Calu3 (cell line): ENCODE measurements at regions not wholly inside any gene's neighbourhood (a gene's known extent, or its start where the extent isn't known, plus 50 kb on each side); places are given as distances from the start of the nearest gene placed in this dataset.

Experiments used
- BruUV-seq: library from RNA; stranded (reverse); fragments of 400-500 nt; replicated peaks from 2 replicates; lab custom pipeline; 2021; lab: Mats Ljungman, UMichigan
- CTCF ChIA-PET: fragments of 300-600 bp; sonication (Branson Sonifier 250); formaldehyde crosslinking; loops from one replicate; lab custom pipeline; 2022; ENCODE audit warnings: antibody characterized with exemption; lab: Charles Lee
- DNase-seq: peaks from one replicate; pipeline ENCODE4 v3.0.0; 2022
- H3K27ac Mint-ChIP-seq: one replicate; pipeline ENCODE4 v1.8.0; 2022; ENCODE audit warnings: mixed read lengths; ENCODE audit not compliant: unreplicated experiment
- H3K27me3 Mint-ChIP-seq: one replicate; pipeline ENCODE4 v1.8.0; 2022; ENCODE audit warnings: mixed read lengths; ENCODE audit not compliant: unreplicated experiment
- H3K36me3 Mint-ChIP-seq: one replicate; pipeline ENCODE4 v1.8.0; 2022; ENCODE audit warnings: mild to moderate bottlenecking, moderate library complexity, mixed read lengths; ENCODE audit not compliant: insufficient read depth, unreplicated experiment
- H3K4me1 Mint-ChIP-seq: one replicate; pipeline ENCODE4 v1.8.0; 2022; ENCODE audit warnings: mild to moderate bottlenecking, low read depth, mixed read lengths; ENCODE audit not compliant: unreplicated experiment
- H3K4me3 Mint-ChIP-seq: one replicate; pipeline ENCODE4 v1.8.0; 2022; ENCODE audit warnings: mild to moderate bottlenecking, low read depth, moderate library complexity, mixed read lengths; ENCODE audit not compliant: unreplicated experiment
- H3K9me3 Mint-ChIP-seq: one replicate; pipeline ENCODE4 v1.8.0; 2022; ENCODE audit warnings: low read depth, mixed read lengths; ENCODE audit not compliant: unreplicated experiment
- CTCF ChIP-seq: fragments of 200-600 bp; IDR thresholded peaks from one replicate; pipeline ENCODE4 v1.8.0; 2022; ENCODE audit warnings: antibody characterized with exemption; ENCODE audit not compliant: unreplicated experiment
- intact Hi-C: fragments of 100-400 bp; cut with micrococcal nuclease; formaldehyde crosslinking; loops from one replicate; pipeline ENCODE4 v1.10.0; 2022; ENCODE audit not compliant: unreplicated experiment

- no peak for TF ChIP-seq CTCF
- Mint-ChIP-seq H3K27me3 (no peaks in the 10 kb centered on the region), H3K9me3 (no peaks in the 10 kb centered on the region), H3K4me1 (no peaks in the 10 kb centered on the region), H3K4me3 (no peak overlapping the region), H3K36me3 (no peaks in the 10 kb centered on the region), H3K27ac (no peak overlapping the region)
- CTCF ChIA-PET = no interaction called here
- no TSS peak for BruUV-seq
- no peak for DNase-seq
- intact Hi-C loops = no loop called here
Observed at GRCh38 chr6:55667341-55667740, 88.3 kb upstream of the HMGCLL1 start.

DNA sequence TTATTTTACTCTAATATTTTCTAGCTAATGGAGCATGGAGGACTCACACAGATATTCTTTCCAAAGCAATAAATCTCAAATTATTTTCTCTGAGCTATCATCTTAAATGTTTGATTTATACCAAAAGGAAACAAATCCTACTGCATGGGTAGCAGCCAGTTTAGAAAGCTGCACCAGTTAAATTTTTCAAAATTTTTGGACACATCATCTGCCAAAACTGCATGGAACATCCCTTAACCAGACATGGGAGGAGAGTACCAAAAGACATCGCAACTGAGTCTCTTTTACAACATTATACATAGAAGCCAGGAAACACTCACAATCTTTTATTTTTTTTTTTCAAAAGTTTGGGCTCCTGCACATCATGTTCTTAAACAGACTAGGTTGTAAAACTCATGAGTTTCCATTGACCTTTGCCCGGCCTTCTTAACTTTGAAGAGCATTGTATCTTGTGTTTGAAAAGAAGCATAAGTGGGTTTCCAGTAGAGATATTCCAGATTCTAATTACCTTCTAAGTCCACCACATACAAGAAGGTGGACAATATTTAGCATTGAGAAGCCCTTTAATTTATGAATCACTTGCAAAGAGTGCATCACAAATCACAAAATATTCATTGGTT, 87.7 kb upstream of the HMGCLL1 start:
- Mint-ChIP-seq H3K4me3 (no peak overlapping the region), H3K27me3 (no peaks in the 10 kb centered on the region), H3K27ac (no peak overlapping the region), H3K36me3 (no peaks in the 10 kb centered on the region), H3K4me1 (no peaks in the 10 kb centered on the region), H3K9me3 (no peaks in the 10 kb centered on the region)
- no TSS peak for BruUV-seq
- CTCF ChIA-PET = no interaction called here
- intact Hi-C loops = no loop called here
- no peak for DNase-seq
- no peak for TF ChIP-seq CTCF

GRCh38 chr6:55666037-55666436, 87.0 kb upstream of the HMGCLL1 start:
- no peaks in the 10 kb centered on the region for H3K27me3 Mint-ChIP-seq
- intact Hi-C loops = no loop called here
- H3K36me3 Mint-ChIP-seq = no peaks in the 10 kb centered on the region
- BruUV-seq = no TSS peak
- H3K4me3 Mint-ChIP-seq = no peak overlapping the region
- H3K27ac Mint-ChIP-seq = no peak overlapping the region
- CTCF ChIA-PET = no interaction called here
- no peak for DNase-seq
- H3K4me1 Mint-ChIP-seq = no peaks in the 10 kb centered on the region
- TF ChIP-seq CTCF = no peak
- H3K9me3 Mint-ChIP-seq = no peaks in the 10 kb centered on the region

GRCh38 chr6:55664591-55665587, 85.9 kb upstream of the HMGCLL1 start:
- Mint-ChIP-seq H3K27ac (no peak overlapping the region), H3K36me3 (no peaks in the 10 kb centered on the region), H3K4me1 (no peaks in the 10 kb centered on the region), H3K4me3 (no peak overlapping the region), H3K9me3 (no peaks in the 10 kb centered on the region), H3K27me3 (no peaks in the 10 kb centered on the region)
- BruUV-seq = no TSS peak
- no peak for DNase-seq
- TF ChIP-seq CTCF = no peak
- intact Hi-C loops = no loop called here
- CTCF ChIA-PET = no interaction called here
